ENCODE measurements at regions not wholly inside any gene's neighbourhood (a gene's known extent, or its start where the extent isn't known, plus 50 kb on each side); places are given as distances from the start of the nearest gene placed in this dataset.
"Not testable (repeated sequence)": the region's sequence is repeated elsewhere in the genome, so short reads cannot be mapped to it uniquely, and the experiment has no call there.

DNA sequence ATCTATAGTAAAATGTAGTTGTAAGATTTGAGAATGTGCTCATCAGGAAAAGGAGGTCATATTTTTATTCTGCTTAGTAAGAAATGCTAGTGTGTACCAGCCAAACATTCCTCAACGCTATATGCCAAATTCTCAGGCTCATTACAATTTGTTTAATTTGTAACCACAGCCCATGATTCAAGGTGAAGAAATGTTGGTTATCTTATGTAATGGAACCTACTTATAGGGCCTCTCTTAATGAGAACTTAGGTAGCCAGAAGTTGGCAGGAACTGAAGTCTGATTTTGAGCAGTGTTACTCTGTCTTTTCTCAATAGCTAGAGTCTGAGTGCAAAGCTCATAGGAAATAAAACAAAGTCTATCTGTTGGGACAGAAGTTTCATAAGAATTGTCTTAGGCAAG is 595.0 kb downstream of the GLUD2 start:
- DNase-seq (ENCODE audit: low read depth), result peak; percentile 61

DNA sequence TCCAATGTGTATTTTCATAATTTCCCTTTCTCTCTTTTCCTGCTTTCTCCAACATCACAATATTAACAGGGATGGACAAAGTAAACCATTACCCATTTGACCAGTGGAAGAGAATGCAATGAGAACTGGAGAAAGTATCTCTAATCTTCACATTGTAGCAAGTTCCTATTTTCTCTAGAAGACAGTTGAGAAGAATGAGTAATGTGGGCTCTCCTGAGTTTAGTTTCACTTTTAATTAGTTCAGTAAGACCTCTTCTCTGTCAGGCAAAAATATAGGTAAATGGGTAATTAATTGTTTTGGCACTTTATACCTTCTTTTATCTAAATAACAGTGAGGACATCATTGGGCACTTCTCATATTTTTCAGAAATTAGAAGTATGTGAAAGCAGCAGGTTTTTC is 602.0 kb downstream of the GLUD2 start:
- DNase-seq (ENCODE audit: low read depth), result no peak

DNA sequence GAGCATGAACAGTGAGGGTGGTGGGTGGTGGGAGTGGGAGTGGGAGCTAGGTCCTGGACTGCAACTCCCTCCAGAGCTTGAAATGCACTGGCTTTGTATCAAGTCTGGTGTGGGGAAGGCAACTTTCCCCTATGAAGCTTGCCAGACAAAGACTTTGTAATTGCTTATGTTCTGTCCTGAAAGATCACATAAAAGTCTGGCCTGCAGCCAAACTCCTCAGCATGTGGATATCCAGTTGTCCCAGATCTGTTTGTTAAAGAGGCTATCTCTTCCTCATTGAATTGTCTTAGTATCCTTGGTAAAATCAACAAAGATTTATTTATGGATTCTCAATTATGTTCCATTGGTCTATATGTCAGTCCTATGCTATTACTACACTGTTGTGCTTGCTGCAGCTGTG is 607.9 kb downstream of the GLUD2 start:
- peak; percentile 12 for DNase-seq (ENCODE audit: low read depth)

DNA sequence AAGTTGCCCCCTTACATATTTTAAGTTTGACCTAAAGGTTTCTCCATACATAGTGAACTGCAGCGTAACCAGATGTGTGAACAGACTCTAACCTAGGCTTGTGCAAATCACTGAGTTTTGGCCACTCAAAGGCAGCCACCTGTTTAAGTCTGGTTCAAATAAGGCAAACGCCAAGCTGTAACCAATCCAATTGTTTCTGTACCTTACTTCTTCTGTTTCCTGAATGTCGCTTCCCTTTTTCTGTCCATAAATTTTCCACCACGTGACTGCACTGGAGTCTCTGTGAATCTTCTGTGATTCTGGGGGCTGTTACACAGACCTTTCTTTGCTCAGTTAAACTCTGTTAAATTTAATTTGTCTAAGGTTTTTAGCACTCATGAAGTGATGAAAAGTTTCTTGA is 618.8 kb downstream of the GLUD2 start:
- DNase-seq (ENCODE audit: low read depth), result no peak

DNA sequence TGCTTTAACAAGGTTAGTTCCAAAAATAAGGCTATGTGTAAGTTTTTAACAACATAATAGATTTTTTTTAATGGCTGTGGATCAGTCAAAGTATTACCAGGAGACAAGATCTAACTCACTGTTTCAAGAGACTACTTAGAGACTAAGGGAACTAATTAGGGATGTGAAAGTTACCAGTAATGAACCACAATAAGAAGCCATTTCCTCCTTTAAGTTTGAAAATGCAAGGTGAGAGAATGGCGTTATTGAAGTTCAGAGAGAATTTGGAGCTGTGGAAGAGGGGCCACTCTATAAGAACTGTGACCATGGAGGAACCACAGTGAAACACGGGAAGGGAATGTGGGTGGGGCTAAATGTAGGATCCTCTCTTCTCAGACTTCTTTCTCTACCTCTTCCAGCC is 624.2 kb downstream of the GLUD2 start:
- no peak for DNase-seq (ENCODE audit: low read depth)

DNA sequence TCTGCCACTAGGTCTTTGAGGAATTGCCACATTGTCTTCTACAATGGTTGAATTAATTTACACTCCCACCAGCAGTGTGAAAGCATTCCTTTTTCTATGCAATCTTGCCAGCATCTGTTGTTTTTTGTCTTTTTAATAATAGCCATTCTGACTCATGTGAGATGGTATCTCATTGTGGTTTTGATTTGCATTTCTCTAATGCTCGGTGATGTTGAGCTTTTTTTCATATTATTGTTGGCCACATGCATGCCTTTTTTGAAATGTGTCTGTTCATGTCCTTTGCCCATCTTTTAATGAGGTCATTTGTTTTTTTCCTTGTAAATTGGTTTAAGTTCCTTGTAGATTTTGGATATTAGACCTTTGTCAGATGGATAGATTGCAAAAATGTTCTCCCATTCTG is 661.8 kb downstream of the GLUD2 start:
- DNase-seq (ENCODE audit: low read depth), result peak; percentile 36

DNA sequence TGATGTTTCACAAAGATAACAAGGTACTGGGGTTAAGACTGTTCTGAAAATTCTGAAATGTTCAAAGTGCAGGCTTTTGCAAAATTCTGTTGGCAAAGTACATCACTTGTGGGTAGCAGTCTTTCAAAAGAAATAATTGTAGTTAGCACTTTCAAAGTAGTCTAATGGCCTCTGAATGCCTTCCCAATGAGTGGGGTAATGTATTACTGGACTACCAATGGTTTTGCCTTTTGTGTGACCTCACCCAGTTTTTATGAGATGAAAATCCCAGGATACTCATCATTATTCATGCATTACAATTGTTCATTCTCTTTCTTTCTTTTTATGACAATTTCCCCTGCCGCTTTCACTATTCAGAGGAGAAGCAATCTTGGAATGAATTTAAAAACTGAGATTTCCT is 686.1 kb downstream of the GLUD2 start:
- DNase-seq (ENCODE audit: low read depth), result no peak

DNA sequence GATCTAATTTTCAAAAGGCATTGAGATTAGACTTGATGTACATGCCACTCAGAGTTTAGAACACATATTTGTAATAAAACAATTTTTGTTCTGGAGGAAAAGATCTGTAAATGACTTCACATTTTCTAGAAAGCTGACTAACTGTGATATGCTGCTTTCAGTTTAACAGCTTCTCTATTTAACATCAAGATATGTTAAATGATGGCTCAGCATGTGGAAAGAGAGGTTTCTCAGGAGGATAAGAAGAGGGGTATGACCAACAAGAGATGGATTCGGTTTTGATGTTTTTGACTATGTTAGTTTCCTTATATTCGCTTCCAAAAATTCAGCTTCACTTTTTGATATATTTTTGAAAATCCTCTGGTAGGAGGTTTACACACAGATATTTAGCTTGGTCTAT is 698.7 kb downstream of the GLUD2 start:
- DNase-seq (ENCODE audit: low read depth), result no peak

DNA sequence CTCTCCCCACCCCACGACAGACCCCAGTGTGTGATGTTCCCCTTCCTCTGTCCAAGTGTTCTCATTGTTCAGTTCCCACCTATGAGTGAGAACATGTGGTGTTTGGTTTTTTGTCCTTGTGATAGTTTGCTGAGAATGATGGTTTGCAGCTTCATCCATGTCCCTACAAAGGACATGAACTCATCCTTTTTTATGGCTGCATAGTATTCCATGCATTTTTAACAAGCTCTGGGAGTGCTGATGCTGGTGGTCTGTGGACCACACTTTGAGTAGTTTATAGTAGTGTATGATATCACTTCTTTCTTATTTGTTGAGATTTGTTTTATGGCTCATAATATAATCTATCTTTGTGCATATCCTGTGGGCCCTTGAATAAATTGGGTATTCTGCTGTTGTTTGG is 706.2 kb downstream of the GLUD2 start:
- not testable (repeated sequence) for DNase-seq (ENCODE audit: low read depth)

DNA sequence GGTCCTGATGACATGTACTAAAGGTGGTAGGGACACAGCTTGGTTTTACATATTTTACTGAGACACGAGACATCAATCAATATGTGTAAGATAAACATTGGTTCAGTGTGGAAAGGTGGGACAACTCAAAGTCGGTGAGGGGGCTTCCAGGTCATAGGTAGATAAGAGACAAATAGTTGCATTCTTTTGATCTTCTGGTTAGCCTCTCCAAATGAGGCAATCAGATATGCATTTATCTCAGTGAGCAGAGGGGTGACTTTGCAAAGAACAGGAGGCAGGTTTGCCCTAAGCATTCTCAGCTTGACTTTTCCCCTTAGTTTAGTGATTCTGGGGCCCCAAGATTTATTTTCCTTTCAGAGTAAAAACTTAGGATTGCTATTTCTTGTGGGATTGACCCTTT is 706.9 kb downstream of the GLUD2 start:
- no peak for DNase-seq (ENCODE audit: low read depth)

DNA sequence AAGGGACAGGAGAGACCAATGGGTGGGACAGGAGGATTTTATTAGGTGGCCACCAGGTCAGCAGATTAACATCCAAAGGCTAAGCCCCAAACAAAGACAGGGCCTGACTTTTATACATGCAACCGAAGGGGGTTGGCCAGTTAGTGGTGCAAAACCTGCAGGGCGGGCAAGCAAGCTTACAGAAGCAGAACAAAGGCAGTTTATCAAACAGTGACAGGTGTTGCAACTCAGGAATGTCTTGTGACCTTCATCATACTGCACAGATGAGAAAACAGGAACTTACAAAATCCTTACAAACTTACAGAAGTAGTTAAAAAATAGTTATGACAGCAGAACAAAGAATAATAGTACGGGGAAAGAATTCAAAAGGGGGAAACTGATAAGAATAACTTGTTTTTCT is 708.1 kb downstream of the GLUD2 start:
- DNase-seq (ENCODE audit: low read depth), result no peak

DNA sequence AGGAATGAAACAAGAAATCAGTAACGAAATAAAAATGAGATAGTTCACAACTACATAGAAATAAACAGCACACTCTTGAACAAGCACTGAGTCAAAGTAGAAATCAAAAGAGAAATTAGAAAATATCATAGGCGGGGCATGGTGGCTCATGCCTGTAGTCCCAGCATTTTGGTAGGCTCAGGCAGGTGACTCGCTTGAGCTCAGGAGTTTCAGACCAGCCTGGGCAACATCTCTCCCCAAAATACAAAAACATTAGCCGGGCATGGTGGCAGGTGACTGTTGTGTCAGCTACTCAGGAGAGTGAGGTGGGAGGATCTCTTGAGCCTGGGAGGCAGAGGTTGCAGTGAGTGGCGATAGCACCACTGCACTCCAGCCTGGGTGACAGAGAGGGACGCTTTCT is 714.4 kb downstream of the GLUD2 start:
- no peak for DNase-seq (ENCODE audit: low read depth)

DNA sequence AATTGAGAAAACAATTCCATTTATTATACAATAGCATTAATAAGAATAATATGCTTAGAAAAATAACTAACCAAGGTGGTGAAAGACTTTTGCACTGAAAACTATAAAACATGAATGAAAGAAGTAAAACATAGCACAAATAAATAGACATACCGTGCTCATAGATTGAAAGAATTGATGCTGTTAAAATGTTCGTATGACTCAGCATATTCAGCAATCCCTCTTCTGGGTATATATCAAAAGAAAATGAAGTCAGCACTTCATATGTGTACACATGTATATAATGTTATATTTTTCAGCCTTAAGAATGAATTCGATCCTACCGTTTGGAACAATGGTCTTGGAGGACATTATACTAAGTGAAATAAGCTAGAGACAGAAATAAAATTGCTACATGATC is 716.3 kb downstream of the GLUD2 start:
- DNase-seq (ENCODE audit: low read depth), result no peak

DNA sequence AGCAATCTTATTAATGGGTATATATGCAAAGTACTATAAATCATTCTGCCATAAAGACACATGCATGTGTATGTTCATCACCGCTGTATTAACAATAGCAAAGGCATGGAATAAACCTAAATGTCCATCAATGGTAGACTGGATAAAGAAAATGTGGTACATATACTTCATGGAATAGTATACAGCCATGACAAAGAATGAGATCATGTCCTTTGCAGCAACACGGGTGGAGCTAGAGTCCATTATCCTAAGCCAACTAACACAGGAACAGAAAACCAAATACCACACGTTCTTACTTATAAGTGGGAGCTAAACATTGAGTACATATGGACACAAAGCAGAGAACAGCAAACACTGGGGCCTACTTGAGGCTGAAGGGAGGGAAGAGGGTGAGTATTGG is 720.8 kb downstream of the GLUD2 start:
- DNase-seq (ENCODE audit: low read depth), result not testable (repeated sequence)

DNA sequence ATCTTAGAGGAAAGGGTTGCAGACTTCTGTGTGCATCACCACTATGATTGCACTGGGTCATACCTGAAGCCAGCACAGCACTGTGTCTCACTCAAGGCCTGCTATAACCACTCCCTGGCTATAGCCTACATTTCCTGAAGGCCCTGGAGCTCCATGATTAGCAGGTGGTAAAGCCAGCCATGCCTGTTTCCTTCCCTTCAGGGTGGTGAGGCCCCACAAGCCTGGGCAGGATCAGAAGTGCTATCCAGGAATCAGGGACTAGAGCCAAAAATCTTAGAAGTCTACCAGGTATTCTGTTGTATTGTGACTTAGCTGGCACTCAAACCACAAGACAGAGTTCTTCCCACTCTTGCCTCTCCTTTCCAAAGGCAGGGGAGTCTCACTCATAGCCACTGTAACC is 734.6 kb downstream of the GLUD2 start:
- DNase-seq (ENCODE audit: low read depth), result no peak

DNA sequence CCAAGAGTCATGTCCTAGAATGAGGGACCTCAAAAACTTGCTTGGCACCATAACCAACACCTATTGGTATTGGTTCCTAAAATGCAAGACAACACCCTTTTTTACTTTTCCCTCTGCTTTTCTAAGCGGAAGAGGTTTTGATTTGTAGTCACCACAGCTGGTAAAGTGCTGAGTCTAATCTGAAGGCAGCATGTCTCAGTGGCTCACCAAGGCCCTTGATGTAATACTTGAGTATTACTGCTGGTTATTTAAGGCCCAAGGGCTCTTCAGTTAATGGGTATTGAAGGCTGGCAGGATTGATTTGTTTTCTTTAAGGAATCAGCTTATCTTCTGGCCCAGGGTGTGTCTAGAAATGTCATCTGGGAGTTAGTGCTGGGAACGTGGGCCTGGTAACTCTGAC is 735.1 kb downstream of the GLUD2 start:
- no peak for DNase-seq (ENCODE audit: low read depth)

DNA sequence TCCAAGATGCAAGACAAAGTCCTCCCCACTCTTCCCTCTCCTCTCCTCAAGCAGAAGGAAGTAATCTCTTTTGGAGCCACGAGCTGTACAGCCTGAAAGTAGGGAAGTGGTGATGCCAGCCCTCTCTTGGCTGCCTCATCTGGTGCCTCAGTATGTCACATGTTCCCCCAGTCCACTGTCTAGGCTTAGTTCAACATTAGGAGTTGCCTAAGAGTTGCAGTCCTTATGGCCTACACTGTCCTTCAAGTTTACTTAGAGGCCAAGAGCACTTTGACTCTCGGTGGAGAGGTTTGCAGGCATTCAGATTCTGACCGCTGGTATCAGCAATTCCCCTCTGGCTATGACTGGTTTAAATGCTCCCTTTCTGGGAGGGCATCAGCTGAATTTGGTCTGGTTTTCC is 735.6 kb downstream of the GLUD2 start:
- no peak for DNase-seq (ENCODE audit: low read depth)

DNA sequence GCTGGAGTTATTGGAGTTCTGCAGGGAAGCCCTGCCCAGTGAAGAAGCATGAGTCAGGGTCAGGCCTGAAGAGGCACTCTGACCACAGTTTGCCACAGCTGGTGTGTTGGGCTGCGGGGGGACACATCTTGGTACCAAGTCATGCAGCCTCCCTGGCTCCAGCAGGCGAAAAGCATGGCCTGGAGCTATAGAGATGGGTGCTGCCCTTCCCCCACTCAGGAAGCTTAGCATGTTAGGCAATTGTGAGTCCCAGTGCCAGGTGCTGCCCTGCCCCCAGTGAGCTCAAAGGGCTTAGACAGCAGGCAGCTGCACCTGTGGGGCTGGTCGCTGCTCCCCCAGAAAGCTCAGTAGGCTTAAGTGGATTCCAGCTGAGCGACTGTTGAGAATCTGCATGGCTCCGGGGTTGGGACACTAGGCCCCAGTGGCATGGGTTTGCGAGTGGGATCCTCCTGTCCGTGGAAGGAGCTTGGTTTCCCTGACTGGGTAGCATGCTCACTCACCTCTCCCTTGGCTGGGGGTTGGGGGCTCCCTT is 755.5 kb downstream of the GLUD2 start:
- no peak for DNase-seq (ENCODE audit: low read depth)

DNA sequence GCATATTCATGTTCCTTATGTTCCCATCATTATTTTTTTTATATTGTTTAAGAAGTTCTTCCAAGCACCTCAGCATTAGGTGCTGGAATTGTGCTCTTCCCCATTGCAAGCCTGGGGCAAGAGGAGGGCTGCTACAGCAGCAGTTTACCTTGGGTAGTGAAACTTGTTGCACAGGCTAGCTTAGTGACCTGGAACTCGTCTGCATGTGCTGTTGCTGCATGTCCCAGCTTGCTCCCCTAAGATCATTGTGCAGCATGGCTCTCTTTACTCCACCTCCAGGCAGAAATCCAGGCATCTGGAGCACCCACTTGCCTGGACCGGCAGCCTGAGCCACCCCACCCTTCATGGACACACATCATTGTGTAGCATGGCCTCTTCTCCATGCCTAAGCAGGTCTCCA is 776.0 kb downstream of the GLUD2 start:
- DNase-seq (ENCODE audit: low read depth), result no peak

DNA sequence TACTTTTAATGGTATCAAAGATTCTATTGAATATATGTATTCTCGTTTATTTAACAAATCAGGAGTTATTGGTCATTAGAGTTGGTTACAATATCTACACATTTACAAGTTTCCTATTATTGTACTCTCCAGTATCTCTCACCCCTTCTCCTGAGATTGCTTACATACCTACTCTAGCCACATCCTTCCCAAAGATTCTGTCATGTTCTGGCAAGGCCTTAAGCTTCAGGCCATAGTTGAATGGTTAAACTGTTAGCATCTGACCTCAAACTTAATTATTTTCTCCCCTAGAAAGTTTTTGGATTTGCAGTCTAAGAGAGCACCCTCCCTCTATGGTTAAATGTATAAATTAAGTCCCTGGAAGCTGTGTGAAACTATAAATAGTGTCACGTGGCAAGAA is 784.2 kb downstream of the GLUD2 start:
- DNase-seq (ENCODE audit: low read depth), result peak; percentile 46

DNA sequence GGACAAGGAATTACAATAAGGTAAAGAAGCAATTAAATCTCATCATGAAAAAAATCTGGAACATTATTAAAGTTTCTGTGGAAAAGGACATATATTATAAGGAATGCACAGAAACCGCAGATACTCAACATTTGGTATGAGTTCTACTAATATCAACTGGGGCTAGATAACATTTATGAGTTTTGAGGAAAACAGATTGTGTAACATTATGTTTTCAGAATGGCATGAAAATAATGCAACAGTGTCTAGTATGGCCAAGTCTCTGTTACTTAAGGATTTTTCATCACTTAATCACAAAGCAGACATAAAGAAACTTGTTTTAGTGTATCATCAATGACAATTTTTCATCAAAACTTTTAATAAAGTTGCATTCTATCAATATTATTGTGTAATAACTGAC is 785.0 kb downstream of the GLUD2 start:
- DNase-seq (ENCODE audit: low read depth), result peak; percentile 41

DNA sequence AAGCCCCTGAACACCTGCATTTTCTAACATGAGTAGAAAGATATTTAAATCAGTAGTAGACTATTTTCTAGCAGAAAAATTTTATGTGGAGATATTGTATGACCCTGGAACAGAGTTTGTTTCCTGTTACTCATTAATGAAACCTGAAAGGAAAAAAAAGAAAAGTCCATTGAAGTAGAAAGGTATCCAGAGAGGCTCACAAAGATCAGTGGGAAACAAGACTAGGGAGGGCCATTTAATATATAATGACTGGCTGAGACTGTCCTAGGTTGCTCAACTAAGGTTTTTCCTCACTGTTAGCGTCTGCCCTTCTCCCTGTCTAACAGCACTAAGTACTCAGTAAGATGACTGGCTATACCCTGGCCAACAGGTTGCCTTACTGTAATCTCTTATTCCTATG is 788.6 kb downstream of the GLUD2 start:
- DNase-seq (ENCODE audit: low read depth), result no peak

DNA sequence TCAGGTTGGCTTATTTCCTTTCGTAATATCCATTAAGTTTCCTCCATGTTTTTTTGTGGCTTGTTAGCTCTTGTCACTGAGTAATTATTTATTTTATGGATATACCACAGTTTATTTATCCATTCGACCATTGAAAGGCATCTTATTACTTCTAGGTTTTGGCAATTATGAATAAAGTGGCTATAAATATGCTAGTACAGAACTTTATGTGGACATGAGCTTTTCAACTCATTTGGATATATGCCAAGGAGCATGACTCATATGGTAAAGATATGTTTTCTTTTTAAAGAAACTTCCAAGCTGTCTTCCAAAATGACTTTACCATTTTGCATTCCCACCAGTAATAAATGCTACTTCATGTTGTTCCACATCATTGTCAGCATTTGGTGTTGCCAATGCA is 803.6 kb downstream of the GLUD2 start:
- peak; percentile 65 for DNase-seq (ENCODE audit: low read depth)

DNA sequence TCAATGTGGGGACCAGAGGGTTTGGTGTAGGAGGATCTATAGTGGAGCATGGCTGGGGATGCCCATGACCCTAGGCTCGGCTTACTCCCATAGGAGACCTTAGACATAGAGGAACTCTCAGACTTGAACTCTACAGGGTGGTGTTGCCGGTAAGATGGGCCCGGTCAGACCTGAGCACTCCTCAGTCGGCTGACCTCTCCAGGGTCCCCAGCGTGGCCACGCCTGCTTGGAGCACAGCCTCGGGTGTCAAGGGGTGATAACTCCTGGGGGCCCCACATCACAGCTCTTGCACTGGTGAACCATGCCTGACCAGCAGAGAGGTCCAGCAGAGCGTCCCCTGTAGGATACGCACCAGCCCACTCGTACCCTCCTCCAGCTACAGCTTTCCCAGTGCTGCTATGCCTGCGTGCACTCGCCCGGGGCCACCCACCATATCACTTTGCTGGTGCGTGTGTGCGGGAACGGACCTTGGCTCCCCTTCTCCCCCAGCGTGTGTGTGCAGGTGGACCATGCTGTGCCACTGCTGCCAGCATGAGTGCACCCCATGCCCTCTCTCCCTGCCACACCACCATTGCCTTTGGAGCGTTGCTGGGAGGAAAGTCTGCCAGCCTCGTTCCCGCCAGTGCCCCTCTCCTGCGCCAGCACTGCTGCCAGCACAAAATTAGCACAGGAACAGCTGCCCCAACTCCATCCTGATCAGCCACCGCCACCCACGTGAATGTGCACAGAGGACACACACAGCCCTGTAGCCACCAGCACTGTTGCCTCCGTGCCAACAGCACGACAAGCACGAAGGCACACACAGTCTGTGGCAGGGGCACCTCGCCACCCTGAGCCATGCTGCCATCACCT is 806.6 kb downstream of the GLUD2 start:
- no peak for DNase-seq (ENCODE audit: low read depth)
